Peyer's patch (tissue), 4 donors: ENCODE measurements at regions not wholly inside any gene's neighbourhood (a gene's known extent, or its start where the extent isn't known, plus 50 kb on each side); places are given as distances from the start of the nearest gene placed in this dataset.

Experiments
- POLR2A ChIP-seq, 2 donors: fragments of 450-650 bp; IDR thresholded peaks; one replicate each; pipeline ENCODE4 v1.5.1; 2017; ENCODE audit warnings: antibody characterized with exemption in 2 of 2, mild to moderate bottlenecking in 2 of 2, moderate library complexity in 2 of 2
- TF ChIP-seq, protein P1 (sequence below), 6 experiments: fragments of 450-650 bp in 4 of 6; fragments of 200-600 bp in 2 of 6; sonication (generic) in 1 of 6; IDR thresholded peaks; one replicate each; pipeline ENCODE4 v1.5.1; 2017 to 2019; ENCODE audit warnings: antibody characterized with exemption in 6 of 6, mild to moderate bottlenecking in 3 of 6, moderate library complexity in 1 of 6

DNA sequence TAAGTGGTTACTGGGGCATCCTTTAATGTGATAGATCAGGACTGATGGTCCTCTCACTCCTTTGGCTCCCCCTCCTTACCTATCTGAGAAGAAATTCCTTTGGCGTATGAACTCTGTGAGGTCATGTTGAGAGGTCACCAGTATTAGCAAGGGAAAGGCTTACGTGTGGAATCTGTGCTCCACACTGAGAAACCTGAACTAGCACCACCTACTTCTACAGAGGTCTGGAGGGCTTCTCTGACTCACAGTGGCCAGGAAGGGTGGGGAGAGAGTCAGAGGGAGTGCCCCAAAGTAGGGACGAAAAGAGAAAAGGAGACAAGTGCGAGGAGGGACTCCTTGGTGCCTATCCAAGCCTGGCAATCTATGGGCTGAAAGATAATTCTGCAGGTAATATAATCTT lies 348.6 kb downstream of the TNS1 start:
- no peak for TF ChIP-seq POLR2A (IDR thresholded peaks at IDR 0.05)
- TF ChIP-seq, protein P1, sequence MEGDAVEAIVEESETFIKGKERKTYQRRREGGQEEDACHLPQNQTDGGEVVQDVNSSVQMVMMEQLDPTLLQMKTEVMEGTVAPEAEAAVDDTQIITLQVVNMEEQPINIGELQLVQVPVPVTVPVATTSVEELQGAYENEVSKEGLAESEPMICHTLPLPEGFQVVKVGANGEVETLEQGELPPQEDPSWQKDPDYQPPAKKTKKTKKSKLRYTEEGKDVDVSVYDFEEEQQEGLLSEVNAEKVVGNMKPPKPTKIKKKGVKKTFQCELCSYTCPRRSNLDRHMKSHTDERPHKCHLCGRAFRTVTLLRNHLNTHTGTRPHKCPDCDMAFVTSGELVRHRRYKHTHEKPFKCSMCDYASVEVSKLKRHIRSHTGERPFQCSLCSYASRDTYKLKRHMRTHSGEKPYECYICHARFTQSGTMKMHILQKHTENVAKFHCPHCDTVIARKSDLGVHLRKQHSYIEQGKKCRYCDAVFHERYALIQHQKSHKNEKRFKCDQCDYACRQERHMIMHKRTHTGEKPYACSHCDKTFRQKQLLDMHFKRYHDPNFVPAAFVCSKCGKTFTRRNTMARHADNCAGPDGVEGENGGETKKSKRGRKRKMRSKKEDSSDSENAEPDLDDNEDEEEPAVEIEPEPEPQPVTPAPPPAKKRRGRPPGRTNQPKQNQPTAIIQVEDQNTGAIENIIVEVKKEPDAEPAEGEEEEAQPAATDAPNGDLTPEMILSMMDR (IDR thresholded peaks at IDR 0.05) = no peak
